ENCODE measurements at regions not wholly inside any gene's neighbourhood (a gene's known extent, or its start where the extent isn't known, plus 50 kb on each side); places are given as distances from the start of the nearest gene placed in this dataset. TPM values are rescaled to one million over a fixed set of nuclear protein-coding genes. Genes with fewer than 3 reads are reported as not detected.

- Histone ChIP-seq H3K27ac (ENCODE audit: low read depth in 1 of 2, low read length in 1 of 2) (no peak overlapping the region), H3K9ac (ENCODE audit: insufficient read depth in 1 of 2, low read length in 2 of 2) (no peak overlapping the region), H3K36me3 (ENCODE audit: control insufficient read depth in 4 of 4, insufficient read depth in 4 of 4, low read length in 4 of 4) (no peaks in the 10 kb centered on the region), H3K9me3 (ENCODE audit: control insufficient read depth in 4 of 4, insufficient read depth in 3 of 4, low read length in 3 of 4) (no peaks in the 10 kb centered on the region), H3K4me3 (no peak overlapping the region), H3K27me3 (ENCODE audit: control insufficient read depth in 3 of 3, insufficient read depth in 3 of 3, low read length in 2 of 3) (peaks cover 0 to 3% (median 0%) of the 10 kb centered on the region in 3 donors), H3K4me1 (ENCODE audit: control insufficient read depth in 5 of 5, insufficient read depth in 5 of 5, low read length in 5 of 5) (peaks cover 0 to 13% (median 3%) of the 10 kb centered on the region in 5 donors)
- TF ChIP-seq, protein P1, sequence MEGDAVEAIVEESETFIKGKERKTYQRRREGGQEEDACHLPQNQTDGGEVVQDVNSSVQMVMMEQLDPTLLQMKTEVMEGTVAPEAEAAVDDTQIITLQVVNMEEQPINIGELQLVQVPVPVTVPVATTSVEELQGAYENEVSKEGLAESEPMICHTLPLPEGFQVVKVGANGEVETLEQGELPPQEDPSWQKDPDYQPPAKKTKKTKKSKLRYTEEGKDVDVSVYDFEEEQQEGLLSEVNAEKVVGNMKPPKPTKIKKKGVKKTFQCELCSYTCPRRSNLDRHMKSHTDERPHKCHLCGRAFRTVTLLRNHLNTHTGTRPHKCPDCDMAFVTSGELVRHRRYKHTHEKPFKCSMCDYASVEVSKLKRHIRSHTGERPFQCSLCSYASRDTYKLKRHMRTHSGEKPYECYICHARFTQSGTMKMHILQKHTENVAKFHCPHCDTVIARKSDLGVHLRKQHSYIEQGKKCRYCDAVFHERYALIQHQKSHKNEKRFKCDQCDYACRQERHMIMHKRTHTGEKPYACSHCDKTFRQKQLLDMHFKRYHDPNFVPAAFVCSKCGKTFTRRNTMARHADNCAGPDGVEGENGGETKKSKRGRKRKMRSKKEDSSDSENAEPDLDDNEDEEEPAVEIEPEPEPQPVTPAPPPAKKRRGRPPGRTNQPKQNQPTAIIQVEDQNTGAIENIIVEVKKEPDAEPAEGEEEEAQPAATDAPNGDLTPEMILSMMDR (IDR thresholded peaks at IDR 0.05; ENCODE audit: control extremely low read depth, extremely low read depth) = no peak
- WGBS, 2 donors = 92 to 93% methylated on average over 3 of the region's 3 CpGs
- ATAC-seq (ENCODE audit: insufficient read depth, low FRiP score) (no peak), DNase-seq (no peak)
These were observed 51.9 kb upstream of the RHOU start for GRCh38 chr1:228683428-228683827.

DNA sequence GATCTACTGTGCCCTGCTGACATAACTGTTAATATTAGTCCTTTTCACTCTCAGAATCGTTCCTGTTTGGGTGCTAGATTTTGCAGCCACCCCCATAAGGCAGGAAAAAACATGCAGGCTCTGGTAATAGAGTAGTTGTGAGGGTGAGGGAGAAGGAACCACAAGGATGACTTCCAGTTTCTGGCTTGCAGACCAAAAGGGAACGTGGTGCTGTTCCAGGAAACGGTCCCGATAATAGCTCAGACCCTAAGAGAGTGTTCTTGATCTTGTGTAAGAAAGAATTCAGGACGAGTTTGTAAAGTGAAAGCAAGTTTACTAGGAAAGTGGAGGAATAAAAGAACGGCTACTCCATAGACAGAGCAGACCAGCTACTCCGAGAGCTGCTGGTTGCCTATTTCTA is 50.7 kb upstream of the RHOU start:
- H3K36me3 ChIP-seq (ENCODE audit: control insufficient read depth in 4 of 4, insufficient read depth in 4 of 4, low read length in 4 of 4) = no peaks in the 10 kb centered on the region
- no peak overlapping the region for H3K9ac ChIP-seq (ENCODE audit: insufficient read depth in 1 of 2, low read length in 2 of 2)
- DNase-seq (peak in 2 of 3 donors; percentile 11 to 32), ATAC-seq (ENCODE audit: insufficient read depth, low FRiP score) (no peak)
- no peak overlapping the region for H3K4me3 ChIP-seq
- peaks cover 0 to 3% (median 0%) of the 10 kb centered on the region in 3 donors for H3K27me3 ChIP-seq (ENCODE audit: control insufficient read depth in 3 of 3, insufficient read depth in 3 of 3, low read length in 2 of 3)
- TF ChIP-seq, protein P1 (IDR thresholded peaks at IDR 0.05; ENCODE audit: control extremely low read depth, extremely low read depth) = no peak
- no peaks in the 10 kb centered on the region for H3K9me3 ChIP-seq (ENCODE audit: control insufficient read depth in 4 of 4, insufficient read depth in 3 of 4, low read length in 3 of 4)
- H3K27ac ChIP-seq (ENCODE audit: low read depth in 1 of 2, low read length in 1 of 2) = no peak overlapping the region
- peaks cover 0 to 16% (median 3%) of the 10 kb centered on the region in 5 donors for H3K4me1 ChIP-seq (ENCODE audit: control insufficient read depth in 5 of 5, insufficient read depth in 5 of 5, low read length in 5 of 5)
- 43 to 55% methylated on average over 7 of the region's 7 CpGs for WGBS, 2 donors

DNA sequence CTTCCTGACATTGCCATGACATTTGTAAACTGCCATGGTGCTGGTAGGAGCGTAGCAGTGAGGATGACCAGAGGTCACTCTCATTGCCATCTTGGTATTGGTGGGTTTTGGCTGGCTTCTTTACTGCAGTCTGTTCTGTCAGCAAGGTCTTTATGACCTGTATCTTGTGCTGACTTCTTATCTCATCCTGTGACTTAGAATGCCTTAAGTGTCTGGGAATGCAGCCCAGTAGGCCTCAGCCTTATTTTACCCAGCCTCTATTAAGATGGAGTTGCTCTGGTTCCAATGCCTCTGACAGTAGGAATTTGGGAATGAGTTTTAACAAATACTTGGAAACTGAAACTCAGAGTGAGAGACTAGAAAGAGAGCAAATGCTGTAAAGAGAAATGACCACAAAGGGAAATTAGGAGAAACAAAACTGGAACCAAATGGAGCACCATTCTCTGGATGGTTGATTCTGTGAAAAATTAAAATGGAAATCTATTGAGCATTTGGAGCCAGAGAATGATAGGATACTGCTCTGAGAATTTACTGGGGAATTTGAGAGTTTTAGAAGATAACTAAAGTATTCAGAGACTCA is 50.1 kb upstream of the RHOU start:
- no peaks in the 10 kb centered on the region for H3K36me3 ChIP-seq (ENCODE audit: control insufficient read depth in 4 of 4, insufficient read depth in 4 of 4, low read length in 4 of 4)

More for the DNA sequence above, 50.1 kb upstream of the RHOU start:
- H3K27me3 ChIP-seq (ENCODE audit: control insufficient read depth in 3 of 3, insufficient read depth in 3 of 3, low read length in 2 of 3) = peaks cover 0 to 3% (median 0%) of the 10 kb centered on the region in 3 donors
- TF ChIP-seq, protein P1 (IDR thresholded peaks at IDR 0.05; ENCODE audit: control extremely low read depth, extremely low read depth) = no peak
- no peak overlapping the region for H3K4me3 ChIP-seq
- no peaks in the 10 kb centered on the region for H3K9me3 ChIP-seq (ENCODE audit: control insufficient read depth in 4 of 4, insufficient read depth in 3 of 4, low read length in 3 of 4)
- peak overlapping the region in 1 of 2 donors; percentile 36 for H3K27ac ChIP-seq (ENCODE audit: low read depth in 1 of 2, low read length in 1 of 2)
- WGBS, 2 donors = 72 to 78% methylated on average over 1 of the region's 1 CpG
- no peak overlapping the region for H3K9ac ChIP-seq (ENCODE audit: insufficient read depth in 1 of 2, low read length in 2 of 2)
- H3K4me1 ChIP-seq (ENCODE audit: control insufficient read depth in 5 of 5, insufficient read depth in 5 of 5, low read length in 5 of 5) = peaks cover 0 to 16% (median 3%) of the 10 kb centered on the region in 5 donors
- peak in 1 of 3 donors; percentile 13 for DNase-seq
- ATAC-seq (ENCODE audit: insufficient read depth, low FRiP score) = no peak

Small RNA genes lying in the stretch of these regions (small RNA-seq; reads per million reads assigned to genes)
- not detected for gene RF00432 (ENCODE audit: low replicate concordance)
- not detected for gene RNA5S10 (ENCODE audit: low replicate concordance)
- gene RNA5S11 (ENCODE audit: low replicate concordance) = not detected
- gene RNA5S12 (ENCODE audit: low replicate concordance) = not detected
- gene RNA5S13 (ENCODE audit: low replicate concordance) = not detected
- not detected for gene RNA5S14 (ENCODE audit: low replicate concordance)
- gene RNA5S15 (ENCODE audit: low replicate concordance) = not detected
- gene RNA5S16 (ENCODE audit: low replicate concordance) = not detected
- gene RNA5S17 (ENCODE audit: low replicate concordance) = not detected
- gene RNA5S2 (ENCODE audit: low replicate concordance) = not detected
- gene RNA5S3 (ENCODE audit: low replicate concordance) = not detected
- not detected for gene RNA5S4 (ENCODE audit: low replicate concordance)
- not detected for gene RNA5S5 (ENCODE audit: low replicate concordance)
- gene RNA5S6 (ENCODE audit: low replicate concordance) = not detected
- not detected for gene RNA5S7 (ENCODE audit: low replicate concordance)
- gene RNA5S8 (ENCODE audit: low replicate concordance) = not detected
- gene RNA5S9 (ENCODE audit: low replicate concordance) = not detected
- gene RNA5SP18 (ENCODE audit: low replicate concordance) = not detected

Measured in lung (tissue), 12 donors.